Neuronal stem cell (in vitro differentiated cells): ENCODE measurements at regions not wholly inside any gene's neighbourhood (a gene's known extent, or its start where the extent isn't known, plus 50 kb on each side); places are given as distances from the start of the nearest gene placed in this dataset.
A peak's percentile ranks its signal among the peaks of the same experiment; 100 is the strongest.

Experiments
- DNase-seq: peaks from one replicate; pipeline ENCODE4 v3.0.0-alpha.2; 2013; ENCODE audit warnings: low spot score
- H2AFZ ChIP-seq: one replicate; pipeline ENCODE4 v1.6.1; 2013; ENCODE audit warnings: mild to moderate bottlenecking, low read length, inconsistent platforms
- H2AK5ac ChIP-seq: 2 replicates; pipeline ENCODE4 v1.6.1; 2013; ENCODE audit warnings: low read depth, mild to moderate bottlenecking, inconsistent platforms, low read length, moderate library complexity, mixed read lengths
- H2BK120ac ChIP-seq: 2 replicates; pipeline ENCODE4 v1.6.1; 2013; ENCODE audit warnings: low read depth, mild to moderate bottlenecking, inconsistent platforms, low read length, moderate library complexity, mixed read lengths
- H2BK12ac ChIP-seq: one replicate; pipeline ENCODE4 v1.6.1; 2013; ENCODE audit warnings: low read length, inconsistent platforms
- H2BK15ac ChIP-seq: 2 replicates; pipeline ENCODE4 v1.6.1; 2013; ENCODE audit warnings: mild to moderate bottlenecking, low read length, inconsistent platforms, mixed read lengths
- H2BK5ac ChIP-seq: one replicate; pipeline ENCODE4 v1.6.1; 2013; ENCODE audit warnings: inconsistent platforms, mild to moderate bottlenecking, low read length, moderate library complexity
- H3K14ac ChIP-seq: one replicate; pipeline ENCODE4 v1.6.1; 2013; ENCODE audit warnings: low read length, inconsistent platforms
- H3K18ac ChIP-seq: 2 replicates; pipeline ENCODE4 v1.6.1; 2013; ENCODE audit warnings: low read length, inconsistent platforms
- H3K23ac ChIP-seq: 2 replicates; pipeline ENCODE4 v1.6.1; 2013; ENCODE audit warnings: low read depth, mild to moderate bottlenecking, mixed read lengths, low read length, inconsistent platforms; ENCODE audit not compliant: poor library complexity
- H3K27ac ChIP-seq: replicated peaks from 3 replicates; pipeline ENCODE4 v1.5.1; 2013; ENCODE audit warnings: low read length, inconsistent platforms
- H3K27me3 ChIP-seq, 3 experiments: 2 replicates each; pipeline ENCODE4 v1.6.1; 2013; ENCODE audit warnings: low read length in 3 of 3, mild to moderate bottlenecking in 2 of 3, inconsistent platforms in 1 of 3, low read depth in 1 of 3, mixed read lengths in 1 of 3, moderate library complexity in 1 of 3; ENCODE audit not compliant: control insufficient read depth in 3 of 3, insufficient read depth in 3 of 3
- H3K36me3 ChIP-seq, 2 donors: replicated peaks in 1 of 2; 2 replicates each; pipeline ENCODE4 v1.6.1; 2013; ENCODE audit warnings: low read length in 2 of 2; ENCODE audit not compliant: control insufficient read depth in 2 of 2, insufficient read depth in 2 of 2
- H3K4ac ChIP-seq: 2 replicates; pipeline ENCODE4 v1.6.1; 2013; ENCODE audit warnings: inconsistent platforms, mild to moderate bottlenecking, low read length, moderate library complexity
- H3K4me1 ChIP-seq, 2 donors: 1 replicate in 1 of 2; 2 replicates in 1 of 2; pipeline ENCODE4 v1.6.1; 2013; ENCODE audit warnings: low read length in 2 of 2, low read depth in 1 of 2; ENCODE audit not compliant: control insufficient read depth in 2 of 2, insufficient read depth in 1 of 2
- H3K4me2 ChIP-seq: one replicate; pipeline ENCODE4 v1.6.1; 2013; ENCODE audit warnings: mild to moderate bottlenecking, low read length, inconsistent platforms; ENCODE audit not compliant: insufficient read depth, poor library complexity, severe bottlenecking
- H3K4me3 ChIP-seq, 2 donors: 2 replicates each; pipeline ENCODE4 v1.5.1; 2013; ENCODE audit warnings: low read length in 2 of 2, mild to moderate bottlenecking in 2 of 2, inconsistent platforms in 1 of 2, moderate library complexity in 1 of 2
- H3K79me1 ChIP-seq: one replicate; pipeline ENCODE4 v1.6.1; 2013; ENCODE audit warnings: low read depth, mild to moderate bottlenecking, inconsistent platforms, low read length, moderate library complexity
- H3K9ac ChIP-seq: one replicate; pipeline ENCODE4 v1.6.1; 2013; ENCODE audit warnings: mild to moderate bottlenecking, low read depth, low read length, inconsistent platforms; ENCODE audit not compliant: poor library complexity
- H3K9me3 ChIP-seq, 2 donors: replicated peaks in 1 of 2; 2 replicates each; pipeline versions ENCODE3 to v1.6.1; 2013; ENCODE audit warnings: low read length in 2 of 2, mild to moderate bottlenecking in 2 of 2, inconsistent platforms in 1 of 2, low read depth in 1 of 2, mixed read lengths in 1 of 2, moderate library complexity in 1 of 2; ENCODE audit not compliant: control insufficient read depth in 2 of 2, insufficient read depth in 1 of 2
- H4K8ac ChIP-seq: one replicate; pipeline ENCODE4 v1.6.1; 2013; ENCODE audit warnings: low read depth, mild to moderate bottlenecking, inconsistent platforms, low read length, moderate library complexity
- H4K91ac ChIP-seq: one replicate; pipeline ENCODE4 v1.6.1; 2013; ENCODE audit warnings: low read length, low read depth, mild to moderate bottlenecking, inconsistent platforms; ENCODE audit not compliant: poor library complexity
- WGBS, 2 donors: extraction: QIAGEN DNeasy Blood & Tissue Kit; methylation state at CpG; one replicate each; pipeline ENCODE4 v1.1.7; 2013; ENCODE audit warnings: missing lambda C conversion rate in 2 of 2, mixed read lengths in 1 of 2; ENCODE audit not compliant: insufficient read length in 2 of 2, insufficient replicate concordance in 1 of 2; ENCODE audit errors: extremely low coverage in 2 of 2; 5-methylcytosine and 5-hydroxymethylcytosine counted together

DNA sequence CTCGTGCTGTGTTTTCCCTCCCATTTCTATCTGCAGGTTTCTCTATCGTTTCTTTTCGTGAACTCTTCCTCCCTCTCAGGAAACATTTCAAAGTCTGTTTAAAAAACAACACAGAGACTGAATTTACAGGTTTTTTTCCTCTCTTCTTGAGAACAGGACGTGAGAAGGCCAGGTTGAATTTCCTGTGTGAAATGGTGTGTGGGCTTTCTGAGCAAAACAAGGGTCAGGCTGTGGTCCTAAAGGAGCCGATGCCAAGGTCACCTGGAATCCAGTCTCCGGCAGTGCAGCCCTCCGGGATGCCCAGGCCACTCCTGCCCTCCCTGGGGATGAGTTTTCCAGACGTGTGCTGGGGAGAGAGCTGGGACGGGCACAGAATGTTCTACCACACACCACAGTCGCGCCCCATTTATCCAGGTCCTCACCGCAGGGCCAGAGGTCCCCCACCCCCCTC is 62.7 kb upstream of the RUNX3 start:
- Histone ChIP-seq H3K9ac (no peak overlapping the region), H2BK15ac (no peak overlapping the region), H3K27ac (no peak overlapping the region), H3K4me3 (no peak overlapping the region), H4K91ac (no peak overlapping the region), H2BK5ac (no peak overlapping the region), H3K14ac (no peak overlapping the region), H3K9me3 (no peaks in the 10 kb centered on the region), H3K27me3 (peaks cover 0 to 32% (median 0%) of the 10 kb centered on the region in 3 experiments), H2BK12ac (no peak overlapping the region), H3K23ac (no peak overlapping the region), H2AFZ (no peak overlapping the region), H3K4me1 (no peaks in the 10 kb centered on the region), H2AK5ac (no peak overlapping the region), H3K79me1 (no peaks in the 10 kb centered on the region), H3K4me2 (no peak overlapping the region), H3K36me3 (no peaks in the 10 kb centered on the region), H2BK120ac (no peak overlapping the region), H4K8ac (no peak overlapping the region), H3K4ac (no peak overlapping the region), H3K18ac (no peak overlapping the region)
- no CpG with 5 or more reads among the region's 12 CpGs for WGBS, 2 donors
- DNase-seq = no peak

DNA sequence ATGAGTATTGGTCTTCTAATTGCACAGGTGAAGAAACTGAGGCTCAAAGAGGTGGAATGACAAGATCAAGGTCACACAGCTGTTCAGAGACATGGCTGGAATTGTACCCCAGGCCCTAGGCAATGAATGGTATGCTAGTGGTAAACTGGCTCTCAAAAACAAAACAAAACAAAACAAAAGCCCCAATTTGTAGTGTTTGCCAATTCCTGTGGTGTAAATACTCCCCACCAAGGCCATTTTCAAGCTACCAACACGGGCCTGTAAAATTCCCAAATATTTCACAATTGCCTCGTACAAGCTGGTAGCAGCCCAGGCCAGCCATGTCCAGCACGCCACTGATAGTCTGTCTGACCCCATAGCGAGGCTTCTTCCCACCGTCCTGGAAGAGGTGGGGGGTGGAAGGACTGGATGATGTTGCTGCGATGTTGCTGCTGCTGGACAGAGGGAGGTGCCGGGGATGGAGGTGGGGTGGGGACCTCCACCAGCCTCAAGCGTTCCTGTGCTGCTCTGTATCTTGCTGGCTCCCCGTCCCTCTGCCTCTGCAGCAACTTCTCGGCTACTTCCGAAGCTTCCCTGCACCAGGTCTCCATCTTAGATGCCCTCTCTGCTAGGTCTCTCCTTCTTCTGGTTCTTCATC is 62.2 kb upstream of the RUNX3 start:
- no peaks in the 10 kb centered on the region for H3K4me1 ChIP-seq
- no peak overlapping the region for H3K18ac ChIP-seq
- DNase-seq = no peak
- H4K8ac ChIP-seq = no peak overlapping the region
- no peak overlapping the region for H3K23ac ChIP-seq
- H2BK12ac ChIP-seq = no peak overlapping the region
- no peak overlapping the region for H3K27ac ChIP-seq
- no peak overlapping the region for H3K4me2 ChIP-seq
- no peak overlapping the region for H2BK120ac ChIP-seq
- no peak overlapping the region for H3K4ac ChIP-seq
- no peak overlapping the region for H2AK5ac ChIP-seq
- no peak overlapping the region for H3K4me3 ChIP-seq
- no peaks in the 10 kb centered on the region for H3K79me1 ChIP-seq
- H3K9me3 ChIP-seq = no peaks in the 10 kb centered on the region
- WGBS, 2 donors = no CpG with 5 or more reads among the region's 11 CpGs
- H2BK15ac ChIP-seq = no peak overlapping the region
- H3K9ac ChIP-seq = no peak overlapping the region
- no peak overlapping the region for H2AFZ ChIP-seq
- H3K36me3 ChIP-seq = no peaks in the 10 kb centered on the region
- H3K14ac ChIP-seq = no peak overlapping the region
- no peak overlapping the region for H4K91ac ChIP-seq
- no peak overlapping the region for H2BK5ac ChIP-seq
- peaks cover 0 to 32% (median 0%) of the 10 kb centered on the region in 3 experiments for H3K27me3 ChIP-seq

- no peak overlapping the region for H3K18ac ChIP-seq
- peaks cover 0 to 32% (median 0%) of the 10 kb centered on the region in 3 experiments for H3K27me3 ChIP-seq
- no peak overlapping the region for H3K4ac ChIP-seq
- no peaks in the 10 kb centered on the region for H3K79me1 ChIP-seq
- no peak overlapping the region for H3K4me2 ChIP-seq
- no peak overlapping the region for H2BK12ac ChIP-seq
- H3K4me1 ChIP-seq = peaks cover 0 to 5% of the 10 kb centered on the region in 2 donors
- H3K9ac ChIP-seq = no peak overlapping the region
- no peak overlapping the region for H2BK5ac ChIP-seq
- no peak overlapping the region for H2BK15ac ChIP-seq
- H4K91ac ChIP-seq = no peak overlapping the region
- H4K8ac ChIP-seq = no peak overlapping the region
- no peak for DNase-seq
- no peaks in the 10 kb centered on the region for H3K9me3 ChIP-seq
- H3K36me3 ChIP-seq = no peaks in the 10 kb centered on the region
- H2BK120ac ChIP-seq = no peak overlapping the region
- WGBS, 2 donors = no CpG with 5 or more reads among the region's 7 CpGs
- H3K14ac ChIP-seq = no peak overlapping the region
- no peak overlapping the region for H2AFZ ChIP-seq
- no peak overlapping the region for H3K23ac ChIP-seq
- no peak overlapping the region for H2AK5ac ChIP-seq
- H3K4me3 ChIP-seq = no peak overlapping the region
- H3K27ac ChIP-seq = no peak overlapping the region
Observed at GRCh38 chr1:24991697-24992096, 61.6 kb upstream of the RUNX3 start.

DNA sequence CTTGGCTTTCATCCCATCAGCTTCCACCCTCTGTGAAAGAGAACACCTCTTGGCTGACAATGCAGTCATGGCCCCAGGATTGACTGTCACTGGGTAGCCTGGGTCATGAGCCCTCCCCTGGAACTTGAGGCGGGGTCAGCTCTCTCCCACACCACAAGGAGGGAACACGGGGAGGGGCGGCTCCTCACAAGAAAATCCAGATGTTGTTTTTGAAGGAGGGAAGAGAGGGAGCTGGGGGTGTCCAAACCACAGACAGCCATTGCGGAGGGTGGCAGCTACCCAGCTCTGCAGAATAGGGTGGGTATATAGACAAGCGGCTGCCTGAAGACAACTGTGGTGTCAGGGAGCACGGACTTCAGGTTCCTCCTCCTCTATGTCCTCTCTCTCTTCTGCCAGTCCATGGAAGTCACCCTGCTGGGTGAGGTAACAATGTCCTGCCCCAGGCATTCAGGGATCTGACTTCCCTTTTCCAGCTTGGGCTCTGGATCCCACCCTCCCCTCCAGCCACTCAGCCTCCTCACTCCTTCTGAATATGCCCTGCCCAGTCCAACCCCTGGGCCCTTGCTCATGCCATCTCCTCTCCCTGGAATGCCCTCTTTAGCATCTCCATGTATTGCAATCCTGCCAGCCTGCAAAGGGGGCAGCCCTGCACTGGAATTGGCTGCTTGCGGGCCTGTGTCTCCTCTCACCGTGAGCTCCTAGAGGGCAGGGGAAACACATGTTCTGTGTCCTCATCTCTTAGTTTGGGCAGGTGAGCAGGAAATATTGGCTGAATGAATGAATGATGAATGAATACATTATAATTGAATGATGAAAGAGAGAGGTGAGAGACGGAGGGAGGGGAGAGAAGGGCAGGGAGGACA is 60.9 kb upstream of the RUNX3 start:
- H4K91ac ChIP-seq = no peak overlapping the region
- H2AK5ac ChIP-seq = no peak overlapping the region
- H3K4me1 ChIP-seq = peaks cover 0 to 8% of the 10 kb centered on the region in 2 donors
- no peak overlapping the region for H3K4me3 ChIP-seq
- peak overlapping the region; percentile 25 for H2BK15ac ChIP-seq
- no peak overlapping the region for H3K18ac ChIP-seq
- H3K27me3 ChIP-seq = peaks cover 0 to 28% (median 0%) of the 10 kb centered on the region in 3 experiments
- H2BK5ac ChIP-seq = no peak overlapping the region
- H3K14ac ChIP-seq = no peak overlapping the region
- H3K36me3 ChIP-seq = no peaks in the 10 kb centered on the region
- no peak overlapping the region for H3K23ac ChIP-seq
- no peak overlapping the region for H3K4ac ChIP-seq
- no peak for DNase-seq
- 100% methylated on average over 1 of the region's 9 CpGs; no CpG with 5 or more reads in 1 of the 2 donors for WGBS, 2 donors
- H2AFZ ChIP-seq = no peak overlapping the region
- no peak overlapping the region for H4K8ac ChIP-seq
- H3K79me1 ChIP-seq = no peaks in the 10 kb centered on the region
- H3K27ac ChIP-seq = no peak overlapping the region
- H2BK12ac ChIP-seq = peak overlapping the region; percentile 24
- no peak overlapping the region for H3K9ac ChIP-seq
- H3K4me2 ChIP-seq = no peak overlapping the region
- no peak overlapping the region for H2BK120ac ChIP-seq
- H3K9me3 ChIP-seq = no peaks in the 10 kb centered on the region
